SU-DHL-6 (cell line): ENCODE measurements at regions not wholly inside any gene's neighbourhood (a gene's known extent, or its start where the extent isn't known, plus 50 kb on each side); places are given as distances from the start of the nearest gene placed in this dataset.

Source experiments
- EZH2phosphoT487 ChIP-seq: fragments of 200-600 bp; sonication (generic), shearing (Covaris generic); conservative IDR thresholded peaks from 2 replicates; pipeline ENCODE4 v1.6.1; 2018; ENCODE audit warnings: mild to moderate bottlenecking, antibody characterized with exemption, low read length, moderate library complexity, mixed read lengths
- TF ChIP-seq, protein P1 (sequence below): fragments of 200-600 bp; sonication (generic); IDR thresholded peaks from one replicate; pipeline ENCODE4 v1.5.1; 2017; ENCODE audit warnings: antibody characterized with exemption, mild to moderate bottlenecking, low read length, moderate library complexity; ENCODE audit not compliant: insufficient read depth, poor library complexity, severe bottlenecking

DNA sequence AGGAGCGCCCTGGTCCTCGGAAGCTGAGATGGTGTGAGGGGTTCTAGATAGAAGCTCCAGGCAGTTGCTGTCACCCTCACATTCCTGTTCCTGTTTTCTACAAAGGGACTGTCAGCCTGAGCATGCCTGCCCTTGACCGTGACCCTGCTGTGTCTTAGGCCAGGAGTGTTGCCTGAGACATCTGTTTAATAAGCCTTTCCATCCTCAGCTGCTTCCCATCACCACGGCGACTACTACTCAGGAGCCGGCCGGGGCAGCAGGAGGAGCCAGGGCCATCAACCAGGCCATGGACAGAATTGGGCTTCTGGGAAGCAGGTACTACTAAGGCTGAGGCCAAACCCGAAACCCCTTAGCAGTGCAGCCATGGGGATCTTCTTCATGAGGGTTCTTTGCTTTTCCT lies 151.4 kb downstream of the KATNIP start:
- TF ChIP-seq, protein P1, sequence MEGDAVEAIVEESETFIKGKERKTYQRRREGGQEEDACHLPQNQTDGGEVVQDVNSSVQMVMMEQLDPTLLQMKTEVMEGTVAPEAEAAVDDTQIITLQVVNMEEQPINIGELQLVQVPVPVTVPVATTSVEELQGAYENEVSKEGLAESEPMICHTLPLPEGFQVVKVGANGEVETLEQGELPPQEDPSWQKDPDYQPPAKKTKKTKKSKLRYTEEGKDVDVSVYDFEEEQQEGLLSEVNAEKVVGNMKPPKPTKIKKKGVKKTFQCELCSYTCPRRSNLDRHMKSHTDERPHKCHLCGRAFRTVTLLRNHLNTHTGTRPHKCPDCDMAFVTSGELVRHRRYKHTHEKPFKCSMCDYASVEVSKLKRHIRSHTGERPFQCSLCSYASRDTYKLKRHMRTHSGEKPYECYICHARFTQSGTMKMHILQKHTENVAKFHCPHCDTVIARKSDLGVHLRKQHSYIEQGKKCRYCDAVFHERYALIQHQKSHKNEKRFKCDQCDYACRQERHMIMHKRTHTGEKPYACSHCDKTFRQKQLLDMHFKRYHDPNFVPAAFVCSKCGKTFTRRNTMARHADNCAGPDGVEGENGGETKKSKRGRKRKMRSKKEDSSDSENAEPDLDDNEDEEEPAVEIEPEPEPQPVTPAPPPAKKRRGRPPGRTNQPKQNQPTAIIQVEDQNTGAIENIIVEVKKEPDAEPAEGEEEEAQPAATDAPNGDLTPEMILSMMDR = no peak
- TF ChIP-seq EZH2phosphoT487 = no peak
